ENCODE measurements at regions not wholly inside any gene's neighbourhood (a gene's known extent, or its start where the extent isn't known, plus 50 kb on each side); places are given as distances from the start of the nearest gene placed in this dataset.

GRCh38 chr11:70024773-70025045 lies 53.4 kb upstream of the ANO1 start:
- TF ChIP-seq CTCF (IDR thresholded peaks at IDR 0.05 in 8 of 11, conservative IDR thresholded peaks at IDR 0.05 in 3 of 11), result no peak
- no peak for TF ChIP-seq POLR2A (IDR thresholded peaks at IDR 0.05)
- no peak for TF ChIP-seq POLR2AphosphoS5 (IDR thresholded peaks at IDR 0.05)

Measured in spleen (tissue), 7 donors.